Right hindlimb (tissue), 1 donor: ENCODE measurements at regions not wholly inside any gene's neighbourhood (a gene's known extent, or its start where the extent isn't known, plus 50 kb on each side); places are given as distances from the start of the nearest gene placed in this dataset.
"Not testable (repeated sequence)": the region's sequence is repeated elsewhere in the genome, so short reads cannot be mapped to it uniquely, and the experiment has no call there.

Experiments
- DNase-seq: peaks from one replicate; pipeline ENCODE4 v3.0.0-alpha.2; 2018

- DNase-seq: no peak
Observed at GRCh38 chr6:53446151-53446550, 97.4 kb upstream of the ELOVL5 start.

GRCh38 chr6:53441761-53442160, 93.0 kb upstream of the ELOVL5 start:
- DNase-seq: no peak

- DNase-seq: no peak
Observed at GRCh38 chr6:53441035-53441493, 92.3 kb upstream of the ELOVL5 start.

- no peak for DNase-seq
Observed at GRCh38 chr6:53440336-53440945, 91.7 kb upstream of the ELOVL5 start.

- DNase-seq: no peak
Observed at GRCh38 chr6:53439556-53439955, 90.8 kb upstream of the ELOVL5 start.

GRCh38 chr6:53437557-53438202, 88.9 kb upstream of the ELOVL5 start:
- peak; percentile 22 for DNase-seq

- no peak for DNase-seq
Observed at GRCh38 chr6:53436526-53437303, 88.0 kb upstream of the ELOVL5 start.

GRCh38 chr6:53433951-53434285, 85.2 kb upstream of the ELOVL5 start:
- DNase-seq: no peak

GRCh38 chr6:53433261-53433950, 84.7 kb upstream of the ELOVL5 start:
- no peak for DNase-seq

GRCh38 chr6:53432318-53433161, 83.8 kb upstream of the ELOVL5 start:
- no peak for DNase-seq

- no peak for DNase-seq
Observed at GRCh38 chr6:53431704-53432103, 83.0 kb upstream of the ELOVL5 start.

GRCh38 chr6:53429401-53429800, 80.7 kb upstream of the ELOVL5 start:
- DNase-seq: no peak

GRCh38 chr6:53428886-53429285, 80.1 kb upstream of the ELOVL5 start:
- DNase-seq: no peak

- no peak for DNase-seq
Observed at GRCh38 chr6:53426667-53427270, 78.0 kb upstream of the ELOVL5 start.

GRCh38 chr6:53426117-53426516, 77.4 kb upstream of the ELOVL5 start:
- no peak for DNase-seq

GRCh38 chr6:53424976-53425718, 76.4 kb upstream of the ELOVL5 start:
- no peak for DNase-seq

GRCh38 chr6:53424300-53424699, 75.5 kb upstream of the ELOVL5 start:
- no peak for DNase-seq

- not testable (repeated sequence) for DNase-seq
Observed at GRCh38 chr6:53423560-53423959, 74.8 kb upstream of the ELOVL5 start.

- no peak for DNase-seq
Observed at GRCh38 chr6:53419026-53419425, 70.3 kb upstream of the ELOVL5 start.

GRCh38 chr6:53418288-53418687, 69.5 kb upstream of the ELOVL5 start:
- DNase-seq: no peak

GRCh38 chr6:53417141-53417540, 68.4 kb upstream of the ELOVL5 start:
- no peak for DNase-seq
